Memory B cell (primary cell): ENCODE measurements at regions not wholly inside any gene's neighbourhood (a gene's known extent, or its start where the extent isn't known, plus 50 kb on each side); places are given as distances from the start of the nearest gene placed in this dataset.

Experiments used
- ATAC-seq: fragments of 150-1000 bp; cut with Tn5 transposase; 2 replicates; pipeline ENCODE4 v1.10.0; 2021; ENCODE audit warnings: low read depth, mild to moderate bottlenecking, moderate library complexity
- DNase-seq, 2 donors: peaks; one replicate each; pipeline ENCODE4 v3.0.0; 2022; ENCODE audit warnings: low spot score in 2 of 2
- H3K27ac Mint-ChIP-seq: one replicate; pipeline ENCODE4 v1.8.0; 2022; ENCODE audit warnings: mild to moderate bottlenecking, moderate library complexity, mixed read lengths
- H3K27me3 Mint-ChIP-seq: one replicate; pipeline ENCODE4 v1.8.0; 2022; ENCODE audit warnings: mixed read lengths
- H3K36me3 Mint-ChIP-seq: one replicate; pipeline ENCODE4 v1.8.0; 2022; ENCODE audit warnings: mild to moderate bottlenecking, mixed read lengths
- H3K4me1 Mint-ChIP-seq: one replicate; pipeline ENCODE4 v1.8.0; 2022; ENCODE audit warnings: mixed read lengths
- H3K4me3 Mint-ChIP-seq: one replicate; pipeline ENCODE4 v1.8.0; 2022; ENCODE audit warnings: mild to moderate bottlenecking, moderate library complexity, mixed read lengths
- H3K9me3 Mint-ChIP-seq: one replicate; pipeline ENCODE4 v1.8.0; 2022; ENCODE audit warnings: mixed read lengths

DNA sequence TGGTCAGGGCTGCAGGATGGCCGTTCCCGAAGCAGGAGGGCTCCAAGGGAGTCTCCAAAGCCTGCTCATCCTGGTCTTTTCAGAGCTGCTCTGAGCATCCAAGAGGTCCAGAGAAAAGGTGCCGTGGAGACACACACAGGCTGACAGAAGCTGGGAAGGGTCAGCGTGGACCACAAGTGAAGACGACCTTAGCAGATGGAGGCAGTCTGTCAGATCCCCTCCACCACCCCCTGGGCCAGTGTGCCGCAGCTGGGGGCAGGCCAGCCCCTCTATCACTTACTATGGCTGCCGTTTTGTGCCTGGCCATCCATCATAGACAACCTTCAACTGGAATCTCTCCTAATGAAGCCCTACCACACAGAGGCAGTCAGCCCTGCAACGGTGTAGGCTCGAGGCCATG lies 335.1 kb upstream of the RGMA start:
- ATAC-seq (no peak), DNase-seq (no peak)
- Mint-ChIP-seq H3K4me1 (no peaks in the 10 kb centered on the region), H3K9me3 (peaks cover 3% of the 10 kb centered on the region), H3K27ac (no peak overlapping the region), H3K27me3 (peaks cover 2% of the 10 kb centered on the region), H3K36me3 (no peaks in the 10 kb centered on the region), H3K4me3 (no peak overlapping the region)

DNA sequence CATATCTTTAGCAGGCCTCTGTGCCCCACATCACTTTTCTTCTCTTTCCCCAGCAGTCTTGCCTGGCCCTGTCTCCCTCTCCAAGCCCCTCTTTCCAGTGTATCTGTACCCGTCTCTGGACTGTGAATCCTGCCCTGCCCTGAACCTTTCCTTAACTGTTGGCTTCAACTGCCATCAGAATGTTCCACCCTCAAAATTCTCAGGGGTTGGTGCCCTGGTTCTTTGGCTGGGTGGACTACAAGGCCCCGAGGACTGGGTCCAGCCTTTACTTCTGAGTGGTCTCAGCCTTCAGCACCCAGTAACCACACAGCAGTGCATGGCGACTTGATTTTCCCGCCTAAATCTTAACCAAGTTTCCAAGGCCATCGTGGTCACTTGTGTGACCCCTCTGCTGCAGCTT lies 333.5 kb upstream of the RGMA start:
- H3K27ac Mint-ChIP-seq: no peak overlapping the region
- no peak overlapping the region for H3K4me3 Mint-ChIP-seq
- no peaks in the 10 kb centered on the region for H3K4me1 Mint-ChIP-seq
- H3K27me3 Mint-ChIP-seq: peaks cover 2% of the 10 kb centered on the region
- DNase-seq (no peak), ATAC-seq (no peak)
- H3K9me3 Mint-ChIP-seq: peaks cover 3% of the 10 kb centered on the region
- no peaks in the 10 kb centered on the region for H3K36me3 Mint-ChIP-seq

GRCh38 chr15:93420477-93420876 lies 331.5 kb upstream of the RGMA start:
- H3K9me3 Mint-ChIP-seq: peaks cover 4% of the 10 kb centered on the region
- DNase-seq: no peak

GRCh38 chr15:93420050-93420452 lies 331.0 kb upstream of the RGMA start:
- no peak overlapping the region for H3K4me3 Mint-ChIP-seq
- H3K4me1 Mint-ChIP-seq: no peaks in the 10 kb centered on the region
- H3K27me3 Mint-ChIP-seq: peaks cover 2% of the 10 kb centered on the region
- DNase-seq: no peak
- no peak for ATAC-seq
- peaks cover 4% of the 10 kb centered on the region for H3K9me3 Mint-ChIP-seq
- no peak overlapping the region for H3K27ac Mint-ChIP-seq
- H3K36me3 Mint-ChIP-seq: no peaks in the 10 kb centered on the region

More at GRCh38 chr15:93420477-93420876, 331.5 kb upstream of the RGMA start:
- no peaks in the 10 kb centered on the region for H3K4me1 Mint-ChIP-seq
- peaks cover 2% of the 10 kb centered on the region for H3K27me3 Mint-ChIP-seq
- no peak overlapping the region for H3K4me3 Mint-ChIP-seq
- no peak overlapping the region for H3K27ac Mint-ChIP-seq
- no peaks in the 10 kb centered on the region for H3K36me3 Mint-ChIP-seq
- no peak for ATAC-seq

- no peak for DNase-seq
- peaks cover 2% of the 10 kb centered on the region for H3K27me3 Mint-ChIP-seq
- H3K4me3 Mint-ChIP-seq: no peak overlapping the region
- H3K9me3 Mint-ChIP-seq: peaks cover 4% of the 10 kb centered on the region
- ATAC-seq: no peak
- no peak overlapping the region for H3K27ac Mint-ChIP-seq
- no peaks in the 10 kb centered on the region for H3K4me1 Mint-ChIP-seq
- no peaks in the 10 kb centered on the region for H3K36me3 Mint-ChIP-seq
Observed at GRCh38 chr15:93418566-93418965, 329.6 kb upstream of the RGMA start.

DNA sequence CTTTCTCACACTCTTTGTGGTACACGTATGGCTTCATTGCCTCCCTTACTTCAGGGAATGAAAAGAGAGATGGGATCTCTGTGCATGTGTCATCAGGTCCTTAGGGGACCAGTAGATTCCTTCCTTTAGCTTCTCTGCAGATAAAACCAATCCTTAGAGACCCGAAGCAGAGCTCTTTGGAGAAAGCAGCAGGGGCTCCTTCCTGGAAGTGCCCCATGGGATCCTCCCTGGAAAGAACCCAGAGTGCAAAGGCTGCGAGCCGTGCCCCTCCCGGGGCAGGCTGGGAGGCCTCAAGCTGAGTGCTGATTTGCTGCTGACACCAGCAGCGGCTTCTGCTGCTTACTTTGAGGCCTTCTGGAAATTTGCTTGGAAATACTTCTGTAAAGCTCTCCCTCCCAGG lies 328.6 kb upstream of the RGMA start:
- Mint-ChIP-seq H3K36me3 (no peaks in the 10 kb centered on the region), H3K9me3 (peaks cover 4% of the 10 kb centered on the region), H3K4me3 (no peak overlapping the region), H3K27ac (no peak overlapping the region), H3K4me1 (no peaks in the 10 kb centered on the region), H3K27me3 (peaks cover 2% of the 10 kb centered on the region)
- DNase-seq (no peak), ATAC-seq (no peak)

DNA sequence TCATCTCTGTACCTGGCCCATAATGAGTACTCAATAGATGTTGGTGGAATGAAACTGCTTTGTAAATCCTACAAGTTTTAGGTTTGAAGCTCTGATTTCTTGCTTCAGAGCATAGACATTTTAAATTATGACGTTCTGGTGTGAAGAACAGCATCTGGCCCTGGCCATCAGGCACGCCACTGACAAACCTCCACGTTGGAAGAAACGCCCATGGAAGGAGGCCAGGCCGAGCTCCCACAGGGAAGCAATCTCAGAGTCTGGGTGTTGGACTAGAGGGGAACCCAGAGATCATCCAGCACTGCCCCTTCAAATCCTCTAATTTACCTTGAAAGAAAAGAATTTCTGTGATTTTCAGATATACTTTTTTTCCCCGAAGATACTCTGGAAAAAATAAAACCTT lies 328.1 kb upstream of the RGMA start:
- no peak overlapping the region for H3K27ac Mint-ChIP-seq
- H3K9me3 Mint-ChIP-seq: peaks cover 3% of the 10 kb centered on the region
- no peak overlapping the region for H3K4me3 Mint-ChIP-seq
- H3K27me3 Mint-ChIP-seq: peaks cover 2% of the 10 kb centered on the region
- H3K4me1 Mint-ChIP-seq: no peaks in the 10 kb centered on the region
- no peaks in the 10 kb centered on the region for H3K36me3 Mint-ChIP-seq
- DNase-seq: no peak
- no peak for ATAC-seq

DNA sequence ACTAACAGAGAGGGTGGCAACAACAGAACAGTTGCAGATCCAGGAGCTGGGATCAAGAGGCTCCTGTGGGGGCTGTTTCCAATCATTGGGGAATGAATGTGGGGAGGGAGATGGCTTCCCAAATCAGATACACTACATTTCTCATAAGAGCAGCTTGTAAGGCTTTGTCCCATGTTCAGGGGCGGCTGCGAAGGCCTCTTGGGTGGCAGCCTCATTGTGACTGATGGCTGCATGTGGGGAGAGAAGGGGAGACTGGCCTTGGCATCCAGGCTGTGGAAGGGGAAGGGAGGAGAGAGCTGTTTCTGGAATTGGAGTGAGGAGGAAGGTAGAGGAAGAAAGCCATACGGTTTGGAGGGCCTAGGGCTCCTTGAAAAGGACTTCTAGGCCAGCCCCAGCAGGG lies 326.6 kb upstream of the RGMA start:
- H3K4me1 Mint-ChIP-seq: no peaks in the 10 kb centered on the region
- no peak for ATAC-seq
- H3K9me3 Mint-ChIP-seq: peaks cover 7% of the 10 kb centered on the region
- no peak for DNase-seq
- peaks cover 2% of the 10 kb centered on the region for H3K27me3 Mint-ChIP-seq
- no peak overlapping the region for H3K4me3 Mint-ChIP-seq
- H3K27ac Mint-ChIP-seq: no peak overlapping the region
- no peaks in the 10 kb centered on the region for H3K36me3 Mint-ChIP-seq

GRCh38 chr15:93414576-93415231 lies 325.7 kb upstream of the RGMA start:
- Mint-ChIP-seq H3K36me3 (no peaks in the 10 kb centered on the region), H3K27ac (no peak overlapping the region), H3K4me1 (no peaks in the 10 kb centered on the region), H3K9me3 (peaks cover 5% of the 10 kb centered on the region), H3K27me3 (no peaks in the 10 kb centered on the region), H3K4me3 (no peak overlapping the region)
- DNase-seq (no peak), ATAC-seq (no peak)

DNA sequence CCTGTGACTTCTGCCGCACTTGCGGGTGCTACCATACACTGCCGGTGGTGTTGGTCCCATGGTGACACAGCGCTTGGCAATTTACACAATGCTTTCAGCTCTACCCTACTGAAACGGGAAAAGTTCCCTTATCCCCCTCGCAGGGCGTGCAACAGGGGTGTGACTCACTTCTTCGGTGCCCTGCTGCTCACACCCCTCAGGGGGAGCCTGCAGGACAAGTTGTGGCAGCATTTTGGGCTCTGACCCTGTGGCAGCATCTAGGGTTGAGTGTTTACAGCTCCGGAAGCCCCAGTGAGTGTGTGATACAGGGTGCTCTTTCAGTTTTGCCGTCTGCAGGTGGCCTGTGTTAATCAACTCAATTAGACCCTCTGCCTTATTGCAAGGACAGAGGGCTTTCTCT lies 324.7 kb upstream of the RGMA start:
- H3K27me3 Mint-ChIP-seq: no peaks in the 10 kb centered on the region

DNA sequence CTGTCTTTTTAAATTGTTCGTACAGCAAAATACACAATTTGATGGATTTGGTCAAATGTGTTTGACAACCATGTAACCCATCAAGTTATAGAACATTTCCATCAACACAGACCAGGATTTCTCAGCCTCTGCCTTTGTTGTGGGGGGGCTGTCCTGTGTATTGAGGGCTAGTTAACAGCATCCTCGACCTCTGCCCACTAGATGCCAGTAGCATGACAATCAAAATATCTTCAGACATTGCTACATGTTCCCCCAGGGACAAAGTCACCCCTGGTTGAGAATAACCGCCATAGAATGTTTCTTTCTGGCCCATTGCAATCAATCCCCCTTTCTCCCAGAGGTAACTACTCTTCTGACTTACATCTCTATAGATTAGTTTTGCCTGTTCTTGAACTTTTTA lies 310.1 kb upstream of the RGMA start:
- Mint-ChIP-seq H3K27ac (no peak overlapping the region), H3K4me1 (no peaks in the 10 kb centered on the region), H3K36me3 (no peaks in the 10 kb centered on the region), H3K4me3 (no peak overlapping the region), H3K9me3 (peaks cover 14% of the 10 kb centered on the region), H3K27me3 (no peaks in the 10 kb centered on the region)
- ATAC-seq (no peak), DNase-seq (no peak)

More for the DNA sequence above, 324.7 kb upstream of the RGMA start:
- no peak for DNase-seq
- Mint-ChIP-seq H3K27ac (no peak overlapping the region), H3K4me3 (no peak overlapping the region), H3K36me3 (no peaks in the 10 kb centered on the region), H3K9me3 (peaks cover 5% of the 10 kb centered on the region), H3K4me1 (no peaks in the 10 kb centered on the region)
- ATAC-seq: no peak

- Mint-ChIP-seq H3K9me3 (peaks cover 4% of the 10 kb centered on the region), H3K36me3 (no peaks in the 10 kb centered on the region), H3K27ac (no peak overlapping the region), H3K27me3 (no peaks in the 10 kb centered on the region), H3K4me3 (no peak overlapping the region), H3K4me1 (no peaks in the 10 kb centered on the region)
- ATAC-seq: no peak
- DNase-seq: no peak
Observed at GRCh38 chr15:93389211-93389610, 300.2 kb upstream of the RGMA start.

DNA sequence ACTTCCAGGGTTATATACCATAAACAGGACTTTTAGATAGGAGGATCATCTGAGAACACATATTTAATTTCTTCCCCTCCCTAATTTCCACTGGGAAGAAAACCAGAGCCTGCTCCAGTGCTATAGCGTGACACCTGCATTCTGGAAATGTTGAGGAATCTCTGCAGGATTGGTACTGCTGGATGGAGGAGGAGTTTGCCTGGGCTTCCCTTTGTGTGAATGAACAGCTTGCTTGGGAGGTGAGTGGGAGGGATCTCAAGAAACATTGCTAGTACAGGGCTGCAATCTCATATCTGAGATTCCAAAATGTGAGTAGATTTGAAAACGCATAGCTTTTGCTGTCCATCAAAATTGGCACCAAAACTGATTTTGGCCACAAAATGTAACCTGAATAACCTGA lies 295.9 kb upstream of the RGMA start:
- Mint-ChIP-seq H3K4me3 (no peak overlapping the region), H3K4me1 (no peaks in the 10 kb centered on the region), H3K9me3 (no peaks in the 10 kb centered on the region), H3K27ac (no peak overlapping the region), H3K36me3 (no peaks in the 10 kb centered on the region), H3K27me3 (no peaks in the 10 kb centered on the region)
- DNase-seq (no peak), ATAC-seq (no peak)

GRCh38 chr15:93382200-93382820 lies 293.3 kb upstream of the RGMA start:
- no peak for ATAC-seq
- DNase-seq: no peak
- Mint-ChIP-seq H3K4me1 (no peaks in the 10 kb centered on the region), H3K4me3 (no peak overlapping the region), H3K36me3 (no peaks in the 10 kb centered on the region), H3K27me3 (no peaks in the 10 kb centered on the region), H3K27ac (no peak overlapping the region), H3K9me3 (peaks cover 1% of the 10 kb centered on the region)

DNA sequence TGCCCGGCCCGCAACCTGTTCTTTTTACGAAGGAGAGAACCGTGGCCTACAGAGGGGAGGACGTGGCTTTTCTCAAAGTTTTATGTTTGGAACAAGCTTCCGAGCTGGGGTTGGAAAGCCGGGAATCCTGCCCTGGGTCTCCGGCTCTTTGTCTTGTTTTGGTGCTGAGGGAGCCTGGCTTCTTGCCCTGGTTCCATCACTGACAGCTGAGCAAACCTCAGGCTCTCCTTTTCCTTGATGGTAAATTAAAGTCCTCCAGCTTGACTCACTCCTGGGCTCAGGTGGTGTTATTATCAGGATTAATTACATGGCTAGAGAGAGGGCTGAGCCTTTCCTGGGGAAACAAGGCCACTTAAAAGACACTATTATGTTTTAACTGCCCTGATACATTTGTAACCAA lies 289.5 kb upstream of the RGMA start:
- H3K27ac Mint-ChIP-seq: no peak overlapping the region
- H3K9me3 Mint-ChIP-seq: peaks cover 4% of the 10 kb centered on the region
- no peak overlapping the region for H3K4me3 Mint-ChIP-seq
- peaks cover 2% of the 10 kb centered on the region for H3K27me3 Mint-ChIP-seq
- no peaks in the 10 kb centered on the region for H3K36me3 Mint-ChIP-seq
- DNase-seq: no peak
- no peak for ATAC-seq
- H3K4me1 Mint-ChIP-seq: no peaks in the 10 kb centered on the region
